Fibroblast of lung (primary cell): ENCODE measurements at regions not wholly inside any gene's neighbourhood (a gene's known extent, or its start where the extent isn't known, plus 50 kb on each side); places are given as distances from the start of the nearest gene placed in this dataset.

Experiments
- DNase-seq, 2 donors: peaks; one replicate each; pipeline versions ENCODE4 v3.0.0 to v3.0.0-alpha.2; 2010; ENCODE audit warnings: low read depth in 2 of 2
- H2AFZ ChIP-seq: 2 replicates; pipeline ENCODE4 v1.5.1; 2012; ENCODE audit warnings: low read length, control low read depth, inconsistent platforms
- H3K27ac ChIP-seq: 2 replicates; pipeline ENCODE4 v1.5.1; 2011; ENCODE audit warnings: low read length, control low read depth; ENCODE audit not compliant: insufficient read depth
- H3K27me3 ChIP-seq: 2 replicates; pipeline ENCODE4 v1.5.1; 2011; ENCODE audit warnings: mild to moderate bottlenecking, low read length; ENCODE audit not compliant: control insufficient read depth, insufficient read depth
- H3K36me3 ChIP-seq: 2 replicates; pipeline ENCODE4 v1.5.1; 2011; ENCODE audit warnings: low read length; ENCODE audit not compliant: control insufficient read depth, insufficient read depth
- H3K4me1 ChIP-seq: 2 replicates; pipeline ENCODE4 v1.5.1; 2011; ENCODE audit warnings: low read length; ENCODE audit not compliant: control insufficient read depth, insufficient read depth; ENCODE audit errors: extremely low read depth
- H3K4me2 ChIP-seq: 2 replicates; pipeline ENCODE4 v1.5.1; 2011; ENCODE audit warnings: low read length, control low read depth; ENCODE audit not compliant: insufficient read depth; ENCODE audit errors: extremely low read depth
- H3K4me3 ChIP-seq, 4 experiments: fragments of 200-600 bp in 1 of 4; sonication (generic) in 1 of 4; replicated peaks in 1 of 4; 2 replicates each; pipeline ENCODE4 v1.5.1; 2011 to 2016; ENCODE audit warnings: low read length in 4 of 4, low read depth in 3 of 4, mild to moderate bottlenecking in 3 of 4, control low read depth in 2 of 4, inconsistent platforms in 1 of 4, mixed read lengths in 1 of 4; ENCODE audit not compliant: insufficient read depth in 1 of 4; ENCODE audit errors: control extremely low read depth in 1 of 4
- H3K79me2 ChIP-seq: 2 replicates; pipeline ENCODE4 v1.5.1; 2012; ENCODE audit warnings: mild to moderate bottlenecking, low read length, inconsistent platforms; ENCODE audit not compliant: control insufficient read depth, insufficient read depth
- H3K9ac ChIP-seq: 2 replicates; pipeline ENCODE4 v1.5.1; 2011; ENCODE audit warnings: mild to moderate bottlenecking, low read length, control low read depth; ENCODE audit not compliant: insufficient read depth
- H3K9me3 ChIP-seq: 2 replicates; pipeline ENCODE4 v1.5.1; 2012; ENCODE audit warnings: low read depth, low read length; ENCODE audit not compliant: control insufficient read depth, insufficient read depth
- H4K20me1 ChIP-seq: 2 replicates; pipeline ENCODE4 v1.5.1; 2011; ENCODE audit warnings: low read length; ENCODE audit not compliant: control insufficient read depth, insufficient read depth; ENCODE audit errors: extremely low read depth
- EZH2 ChIP-seq: IDR thresholded peaks from 2 replicates; pipeline ENCODE4 v1.5.1; 2012; ENCODE audit warnings: low read length, control low read depth, mild to moderate bottlenecking; ENCODE audit errors: missing control alignments
- TF ChIP-seq, protein P1 (sequence below), 2 donors: IDR thresholded peaks in 1 of 2; conservative IDR thresholded peaks in 1 of 2; 1 replicate in 1 of 2; 2 replicates in 1 of 2; pipeline ENCODE4 v1.5.1; 2011 to 2012; ENCODE audit warnings: low read length in 2 of 2, control low read depth in 1 of 2, inconsistent platforms in 1 of 2, low read depth in 1 of 2, mild to moderate bottlenecking in 1 of 2

DNA sequence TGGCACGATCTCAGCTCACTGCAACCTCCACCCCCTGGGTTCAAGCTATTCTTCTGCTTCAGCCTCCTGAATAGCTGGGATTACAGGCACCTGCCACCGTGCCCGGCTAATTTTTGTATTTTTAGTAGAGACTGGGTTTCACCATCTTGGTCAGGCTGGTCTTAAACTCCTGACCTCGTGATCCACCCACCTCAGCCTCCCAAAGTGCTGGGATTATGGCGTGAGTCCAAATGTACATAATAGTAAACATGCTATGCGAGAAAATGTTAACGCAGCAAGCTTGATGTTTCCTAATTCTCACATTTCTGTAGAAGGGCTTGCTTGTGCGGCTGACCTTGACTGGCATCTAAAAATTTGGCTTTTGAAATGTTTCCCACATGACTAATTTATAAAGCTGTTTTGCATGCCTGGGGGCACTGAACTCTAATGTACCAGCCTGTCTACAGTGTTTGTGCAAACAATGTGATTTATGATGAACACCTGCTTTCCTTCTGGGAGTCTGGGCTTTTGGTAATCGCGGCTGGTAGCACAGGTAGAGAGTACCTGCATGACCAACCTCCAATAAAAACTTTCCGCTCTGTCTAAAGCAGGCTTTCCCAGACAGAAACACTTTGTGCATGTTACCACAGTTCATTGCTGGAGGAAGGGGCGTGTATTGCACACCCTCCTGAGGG lies 216.8 kb downstream of the IL15 start:
- Histone ChIP-seq H3K9ac (no peak overlapping the region), H3K27ac (no peak overlapping the region), H2AFZ (no peak overlapping the region), H3K27me3 (no peaks in the 10 kb centered on the region), H3K9me3 (no peaks in the 10 kb centered on the region), H3K4me2 (no peak overlapping the region), H3K4me1 (no peaks in the 10 kb centered on the region), H4K20me1 (no peaks in the 10 kb centered on the region), H3K36me3 (no peaks in the 10 kb centered on the region), H3K79me2 (no peaks in the 10 kb centered on the region), H3K4me3 (no peak overlapping the region)
- TF ChIP-seq, protein P1, sequence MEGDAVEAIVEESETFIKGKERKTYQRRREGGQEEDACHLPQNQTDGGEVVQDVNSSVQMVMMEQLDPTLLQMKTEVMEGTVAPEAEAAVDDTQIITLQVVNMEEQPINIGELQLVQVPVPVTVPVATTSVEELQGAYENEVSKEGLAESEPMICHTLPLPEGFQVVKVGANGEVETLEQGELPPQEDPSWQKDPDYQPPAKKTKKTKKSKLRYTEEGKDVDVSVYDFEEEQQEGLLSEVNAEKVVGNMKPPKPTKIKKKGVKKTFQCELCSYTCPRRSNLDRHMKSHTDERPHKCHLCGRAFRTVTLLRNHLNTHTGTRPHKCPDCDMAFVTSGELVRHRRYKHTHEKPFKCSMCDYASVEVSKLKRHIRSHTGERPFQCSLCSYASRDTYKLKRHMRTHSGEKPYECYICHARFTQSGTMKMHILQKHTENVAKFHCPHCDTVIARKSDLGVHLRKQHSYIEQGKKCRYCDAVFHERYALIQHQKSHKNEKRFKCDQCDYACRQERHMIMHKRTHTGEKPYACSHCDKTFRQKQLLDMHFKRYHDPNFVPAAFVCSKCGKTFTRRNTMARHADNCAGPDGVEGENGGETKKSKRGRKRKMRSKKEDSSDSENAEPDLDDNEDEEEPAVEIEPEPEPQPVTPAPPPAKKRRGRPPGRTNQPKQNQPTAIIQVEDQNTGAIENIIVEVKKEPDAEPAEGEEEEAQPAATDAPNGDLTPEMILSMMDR (conservative IDR thresholded peaks at IDR 0.05 in 1 of 2, IDR thresholded peaks at IDR 0.05 in 1 of 2; ENCODE audit: low read depth in 1 of 2, low read length in 2 of 2): no peak
- TF ChIP-seq EZH2: no peak
- DNase-seq: no peak

DNA sequence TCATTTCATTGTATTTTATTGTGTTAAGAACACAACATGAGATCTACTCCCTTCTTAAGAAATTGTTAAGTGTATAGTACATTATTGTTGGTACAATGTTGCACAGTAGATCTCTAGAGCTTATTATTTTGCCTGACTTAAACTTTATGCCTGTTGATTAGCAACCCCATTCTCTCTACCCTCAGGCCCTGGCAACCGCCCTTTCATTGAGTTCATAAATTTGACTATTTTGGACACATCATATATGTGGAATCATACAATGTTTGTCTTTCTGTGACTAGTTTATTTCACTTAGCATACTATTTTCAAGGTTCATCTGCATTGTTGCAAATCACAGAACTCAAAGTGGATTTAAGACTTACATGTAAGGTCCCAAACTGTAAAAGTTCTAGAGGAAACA lies 222.1 kb downstream of the IL15 start:
- DNase-seq: no peak
- Histone ChIP-seq H3K4me1 (no peaks in the 10 kb centered on the region), H3K27me3 (no peaks in the 10 kb centered on the region), H3K4me3 (no peak overlapping the region), H4K20me1 (no peaks in the 10 kb centered on the region), H3K9me3 (no peaks in the 10 kb centered on the region), H3K79me2 (no peaks in the 10 kb centered on the region), H3K27ac (no peak overlapping the region), H3K9ac (no peak overlapping the region), H3K36me3 (no peaks in the 10 kb centered on the region), H2AFZ (no peak overlapping the region), H3K4me2 (no peak overlapping the region)
- no peak for TF ChIP-seq EZH2
- TF ChIP-seq, protein P1 (conservative IDR thresholded peaks at IDR 0.05 in 1 of 2, IDR thresholded peaks at IDR 0.05 in 1 of 2; ENCODE audit: low read depth in 1 of 2, low read length in 2 of 2): no peak

DNA sequence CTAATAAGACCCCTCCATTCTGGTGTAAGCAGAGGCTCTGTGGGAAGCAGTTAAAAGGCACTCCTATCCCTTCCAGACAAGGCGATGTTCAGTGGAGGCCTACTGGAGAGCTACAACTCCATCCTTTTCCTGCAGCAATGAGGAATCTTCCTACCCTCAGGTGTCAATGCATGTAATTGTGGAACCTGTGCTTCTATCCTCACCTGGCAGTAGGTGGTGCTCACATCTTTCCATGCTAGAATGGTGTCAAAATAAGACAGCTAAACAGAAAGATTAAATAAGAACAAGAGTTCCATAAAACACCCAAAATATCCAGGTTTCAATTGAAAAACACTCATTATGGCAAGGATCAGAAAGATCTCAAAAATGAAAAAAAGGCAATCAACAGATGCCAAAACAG lies 224.6 kb downstream of the IL15 start:
- H3K79me2 ChIP-seq: no peaks in the 10 kb centered on the region
- no peak overlapping the region for H3K9ac ChIP-seq
- no peak overlapping the region for H3K4me2 ChIP-seq
- H3K27ac ChIP-seq: no peak overlapping the region
- no peaks in the 10 kb centered on the region for H4K20me1 ChIP-seq
- TF ChIP-seq, protein P1 (conservative IDR thresholded peaks at IDR 0.05 in 1 of 2, IDR thresholded peaks at IDR 0.05 in 1 of 2; ENCODE audit: low read depth in 1 of 2, low read length in 2 of 2): no peak
- TF ChIP-seq EZH2: no peak
- no peaks in the 10 kb centered on the region for H3K27me3 ChIP-seq
- no peaks in the 10 kb centered on the region for H3K36me3 ChIP-seq
- no peak overlapping the region for H2AFZ ChIP-seq
- H3K4me1 ChIP-seq: no peaks in the 10 kb centered on the region
- H3K4me3 ChIP-seq: no peak overlapping the region
- H3K9me3 ChIP-seq: no peaks in the 10 kb centered on the region
- DNase-seq: no peak
